ENCODE measurements at regions not wholly inside any gene's neighbourhood (a gene's known extent, or its start where the extent isn't known, plus 50 kb on each side); places are given as distances from the start of the nearest gene placed in this dataset.
A peak's percentile ranks its signal among the peaks of the same experiment; 100 is the strongest.

- H3K4me3 ChIP-seq (replicated peaks in 1 of 3; ENCODE audit: insufficient read depth in 1 of 3, low read depth in 1 of 3, low read length in 3 of 3), result no peak overlapping the region
- FAIRE-seq (no peak), DNase-seq (ENCODE audit: low read depth, low spot score) (peak; percentile 36)
- TF ChIP-seq GATA2 (IDR thresholded peaks at IDR 0.05; ENCODE audit: insufficient read depth, insufficient read length, low read depth, low read length) (no peak), POLR2A (IDR thresholded peaks at IDR 0.05; ENCODE audit: low read depth, low read length) (no peak), JUN (IDR thresholded peaks at IDR 0.05; ENCODE audit: borderline replicate concordance, insufficient read depth, insufficient read length, low read depth) (no peak), MAX (IDR thresholded peaks at IDR 0.05; ENCODE audit: insufficient read depth, insufficient read length) (no peak), FOS (IDR thresholded peaks at IDR 0.05; ENCODE audit: borderline replicate concordance, insufficient read depth, low read length) (no peak), POLR2AphosphoS5 (IDR thresholded peaks at IDR 0.05; ENCODE audit: insufficient read depth, low read depth, low read length) (no peak), MYC (IDR thresholded peaks at IDR 0.05; ENCODE audit: low read depth, low read length) (no peak), EZH2 (IDR thresholded peaks at IDR 0.05; ENCODE audit: borderline replicate concordance, low read depth, low read length, severe bottlenecking) (no peak)
- TF ChIP-seq, protein P1, sequence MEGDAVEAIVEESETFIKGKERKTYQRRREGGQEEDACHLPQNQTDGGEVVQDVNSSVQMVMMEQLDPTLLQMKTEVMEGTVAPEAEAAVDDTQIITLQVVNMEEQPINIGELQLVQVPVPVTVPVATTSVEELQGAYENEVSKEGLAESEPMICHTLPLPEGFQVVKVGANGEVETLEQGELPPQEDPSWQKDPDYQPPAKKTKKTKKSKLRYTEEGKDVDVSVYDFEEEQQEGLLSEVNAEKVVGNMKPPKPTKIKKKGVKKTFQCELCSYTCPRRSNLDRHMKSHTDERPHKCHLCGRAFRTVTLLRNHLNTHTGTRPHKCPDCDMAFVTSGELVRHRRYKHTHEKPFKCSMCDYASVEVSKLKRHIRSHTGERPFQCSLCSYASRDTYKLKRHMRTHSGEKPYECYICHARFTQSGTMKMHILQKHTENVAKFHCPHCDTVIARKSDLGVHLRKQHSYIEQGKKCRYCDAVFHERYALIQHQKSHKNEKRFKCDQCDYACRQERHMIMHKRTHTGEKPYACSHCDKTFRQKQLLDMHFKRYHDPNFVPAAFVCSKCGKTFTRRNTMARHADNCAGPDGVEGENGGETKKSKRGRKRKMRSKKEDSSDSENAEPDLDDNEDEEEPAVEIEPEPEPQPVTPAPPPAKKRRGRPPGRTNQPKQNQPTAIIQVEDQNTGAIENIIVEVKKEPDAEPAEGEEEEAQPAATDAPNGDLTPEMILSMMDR (IDR thresholded peaks at IDR 0.05; ENCODE audit: extremely low read depth in 1 of 2, insufficient read depth in 1 of 2, low read depth in 1 of 2, low read length in 2 of 2), result no peak
- ChIA-PET POLR2A (interaction anchor here (0.9 kb wide), 1 partner anchor 51 kb away, joined by 3 read pairs; no protein-coding TSS in a partner anchor), CTCF (interaction anchor here (1.1 kb wide), 2 partner anchors 26 to 43 kb away, joined by 3 read pairs; no protein-coding TSS in a partner anchor)
- H3K9me1 ChIP-seq (replicated peaks; ENCODE audit: control insufficient read depth, extremely low read depth, insufficient read depth, low read length), result no peaks in the 10 kb centered on the region
- no peak overlapping the region for H3K27ac ChIP-seq (ENCODE audit: insufficient read depth, low read depth, low read length)
- no peaks in the 10 kb centered on the region for H3K79me2 ChIP-seq (ENCODE audit: control insufficient read depth, insufficient read depth, low read length)
- no peaks in the 10 kb centered on the region for H3K27me3 ChIP-seq (ENCODE audit: control insufficient read depth in 2 of 2, insufficient read depth in 2 of 2, low read length in 2 of 2)
- no peaks in the 10 kb centered on the region for H4K20me1 ChIP-seq (replicated peaks; ENCODE audit: control insufficient read depth, extremely low read depth, insufficient read depth, low read length)
- H3K9me3 ChIP-seq (replicated peaks; ENCODE audit: control insufficient read depth, insufficient read depth, low read length), result no peaks in the 10 kb centered on the region
- BruUV-seq (replicated peaks), result no TSS peak
- H3K4me2 ChIP-seq (ENCODE audit: insufficient read depth, low read length), result no peak overlapping the region
- intact Hi-C loops (cut with micrococcal nuclease) (no loop called here), dilution Hi-C loops (cut with MboI; ENCODE audit: extremely low pct_ligation_motif_present, low sequenced_read_pairs) (no loop called here)
- H3K4me1 ChIP-seq (ENCODE audit: control insufficient read depth, extremely low read depth, insufficient read depth, low read length), result no peaks in the 10 kb centered on the region
- H3K36me3 ChIP-seq (ENCODE audit: control insufficient read depth in 2 of 2, extremely low read depth in 1 of 2, insufficient read depth in 2 of 2, low read length in 2 of 2), result no peaks in the 10 kb centered on the region
- no peak overlapping the region for H2AFZ ChIP-seq (ENCODE audit: low read depth, low read length)
- no peak overlapping the region for H3K9ac ChIP-seq (replicated peaks; ENCODE audit: extremely low read depth, insufficient read depth, low read length)
Measured at GRCh38 chr6:4402477-4402976, 267.2 kb upstream of the ECI2 start.
